Heart right ventricle (tissue), 16 donors: ENCODE measurements at regions not wholly inside any gene's neighbourhood (a gene's known extent, or its start where the extent isn't known, plus 50 kb on each side); places are given as distances from the start of the nearest gene placed in this dataset.

Experiments
- ATAC-seq, 8 donors: fragments of 200-7000 bp; cut with Tn5 transposase; one replicate each; pipeline ENCODE4 v1.9.1; 2020; ENCODE audit warnings: mild to moderate bottlenecking in 8 of 8, moderate library complexity in 8 of 8, moderate number of reproducible peaks in 1 of 8
- DNase-seq, 2 donors: peaks; one replicate each; pipeline ENCODE4 v3.0.0-alpha.2; 2020
- H3K27ac ChIP-seq, 10 donors: fragments of 200-600 bp; sonication (generic) in 2 of 10; one replicate each; pipeline versions ENCODE4 v1.5.0 to v1.8.0; 2020 to 2022; ENCODE audit warnings: mild to moderate bottlenecking in 3 of 10
- H3K27me3 ChIP-seq, 7 donors: fragments of 200-600 bp; one replicate each; pipeline ENCODE4 v1.8.0; 2021 to 2022; ENCODE audit warnings: mild to moderate bottlenecking in 2 of 7
- H3K36me3 ChIP-seq, 9 donors: fragments of 200-600 bp; sonication (generic) in 1 of 9; one replicate each; pipeline versions ENCODE4 v1.5.0 to v1.8.0; 2020 to 2022; ENCODE audit warnings: mild to moderate bottlenecking in 2 of 9
- H3K4me1 ChIP-seq, 9 donors: fragments of 200-600 bp; sonication (generic) in 1 of 9; one replicate each; pipeline versions ENCODE4 v1.5.0 to v1.8.0; 2020 to 2022; ENCODE audit warnings: mild to moderate bottlenecking in 4 of 9
- H3K4me3 ChIP-seq, 10 donors: fragments of 200-600 bp; sonication (generic) in 2 of 10; one replicate each; pipeline versions ENCODE4 v1.5.0 to v1.8.0; 2020 to 2022; ENCODE audit warnings: mild to moderate bottlenecking in 7 of 10, moderate library complexity in 2 of 10
- H3K9me3 ChIP-seq, 11 donors: fragments of 200-600 bp in 10 of 11; sonication (generic) in 2 of 11; one replicate each; pipeline versions ENCODE4 v1.5.0 to v1.8.0; 2013 to 2022; ENCODE audit warnings: mild to moderate bottlenecking in 2 of 11, control low read depth in 1 of 11, moderate library complexity in 1 of 11
- WGBS, 2 donors: extraction: QIAGEN DNeasy Blood & Tissue Kit; methylation state at CpG; one replicate each; pipeline ENCODE4 v1.1.7; 2013; ENCODE audit warnings: inconsistent platforms in 1 of 2; 5-methylcytosine and 5-hydroxymethylcytosine counted together
- intact Hi-C, 10 donors: fragments of 100-400 bp; cut with DNase I; formaldehyde crosslinking; loops; one replicate each; pipeline versions ENCODE4 v1.11.1 to v1.14.2; 2022
- TF ChIP-seq, protein P1 (sequence below), 9 donors: fragments of 200-600 bp; sonication (generic) in 2 of 9; IDR thresholded peaks; one replicate each; pipeline versions ENCODE4 v1.5.0 to v1.8.0; 2021 to 2022; ENCODE audit warnings: antibody characterized with exemption in 9 of 9, mild to moderate bottlenecking in 5 of 9, moderate library complexity in 1 of 9
- donor health status: Arrhythmogenic right ventricular cardiomyopathy.
- donor health status: ischemic (EF 13 %, LVEDD 7.1; RV severe dilation, severe dysfunction).
- donor health status: healthy with polysubstance abuse.
- donor health status: DM: no; HTN: yes; CAD: no.
- donor health status: DM: no; HTN: no; CAD: no.
- donor health status: ischemic (EF 25% LVEDD 6.9; RV normal size, moderate dysfunction).
- donor health status: ischemic (EF 25% LVEDD 5.7; RV mildly dilated, moderate dysfunction).
- donor health status: healthy.
- donor health status: DM: yes; HTN: yes; CAD: no.
- donor health status: Ischemic cardiomyopathy.
- donor health status: ischemic (EF 35%, LVEDD 5.7; RV mildly dilated, moderate dysfunction).
- donor health status: nonischemic (EF 11% LVEDD 7.7; RV severe dilation, severe dysfunction).
- donor health status: DM: yes; HTN: yes; CAD: no.
- donor health status: PGD.
- donor health status: ischemic (EF 29% LVEDD 5.4; RV normal size, mild dysfunction).
- donor health status: nonischemic (EF 23%, LVEDD 6.1; RV moderate dilation, normal function).

GRCh38 chrX:82912382-82912781, 595.7 kb upstream of the POU3F4 start:
- DNase-seq (no peak), ATAC-seq (no peak)
- WGBS, 2 donors: 36 to 43% methylated on average over 3 of the region's 3 CpGs
- no peaks in the 10 kb centered on the region for H3K9me3 ChIP-seq
- H3K4me1 ChIP-seq: no peaks in the 10 kb centered on the region
- no peak overlapping the region for H3K4me3 ChIP-seq
- intact Hi-C loops: no loop called here
- no peaks in the 10 kb centered on the region for H3K27me3 ChIP-seq
- H3K36me3 ChIP-seq: no peaks in the 10 kb centered on the region
- TF ChIP-seq, protein P1, sequence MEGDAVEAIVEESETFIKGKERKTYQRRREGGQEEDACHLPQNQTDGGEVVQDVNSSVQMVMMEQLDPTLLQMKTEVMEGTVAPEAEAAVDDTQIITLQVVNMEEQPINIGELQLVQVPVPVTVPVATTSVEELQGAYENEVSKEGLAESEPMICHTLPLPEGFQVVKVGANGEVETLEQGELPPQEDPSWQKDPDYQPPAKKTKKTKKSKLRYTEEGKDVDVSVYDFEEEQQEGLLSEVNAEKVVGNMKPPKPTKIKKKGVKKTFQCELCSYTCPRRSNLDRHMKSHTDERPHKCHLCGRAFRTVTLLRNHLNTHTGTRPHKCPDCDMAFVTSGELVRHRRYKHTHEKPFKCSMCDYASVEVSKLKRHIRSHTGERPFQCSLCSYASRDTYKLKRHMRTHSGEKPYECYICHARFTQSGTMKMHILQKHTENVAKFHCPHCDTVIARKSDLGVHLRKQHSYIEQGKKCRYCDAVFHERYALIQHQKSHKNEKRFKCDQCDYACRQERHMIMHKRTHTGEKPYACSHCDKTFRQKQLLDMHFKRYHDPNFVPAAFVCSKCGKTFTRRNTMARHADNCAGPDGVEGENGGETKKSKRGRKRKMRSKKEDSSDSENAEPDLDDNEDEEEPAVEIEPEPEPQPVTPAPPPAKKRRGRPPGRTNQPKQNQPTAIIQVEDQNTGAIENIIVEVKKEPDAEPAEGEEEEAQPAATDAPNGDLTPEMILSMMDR (IDR thresholded peaks at IDR 0.05): no peak
- no peak overlapping the region for H3K27ac ChIP-seq

GRCh38 chrX:82934980-82935379, 573.1 kb upstream of the POU3F4 start:
- Histone ChIP-seq H3K36me3 (no peaks in the 10 kb centered on the region), H3K4me1 (no peaks in the 10 kb centered on the region), H3K4me3 (no peak overlapping the region), H3K27ac (no peak overlapping the region), H3K9me3 (peaks cover 0 to 6% (median 0%) of the 10 kb centered on the region in 11 donors), H3K27me3 (no peaks in the 10 kb centered on the region)
- TF ChIP-seq, protein P1 (IDR thresholded peaks at IDR 0.05): no peak
- intact Hi-C loops: no loop called here
- DNase-seq (no peak), ATAC-seq (no peak)

GRCh38 chrX:82945332-82945731, 562.8 kb upstream of the POU3F4 start:
- Histone ChIP-seq H3K4me3 (no peak overlapping the region), H3K27me3 (no peaks in the 10 kb centered on the region), H3K36me3 (no peaks in the 10 kb centered on the region), H3K27ac (no peak overlapping the region), H3K9me3 (peaks cover 0 to 19% (median 0%) of the 10 kb centered on the region in 11 donors), H3K4me1 (no peaks in the 10 kb centered on the region)
- TF ChIP-seq, protein P1 (IDR thresholded peaks at IDR 0.05): no peak
- 70 to 75% methylated on average over 3 of the region's 3 CpGs for WGBS, 2 donors
- intact Hi-C loops: no loop called here
- DNase-seq (no peak), ATAC-seq (no peak)

GRCh38 chrX:82961129-82961528, 547.0 kb upstream of the POU3F4 start:
- no peak overlapping the region for H3K27ac ChIP-seq
- no peaks in the 10 kb centered on the region for H3K4me1 ChIP-seq
- TF ChIP-seq, protein P1 (IDR thresholded peaks at IDR 0.05): no peak
- H3K4me3 ChIP-seq: no peak overlapping the region
- intact Hi-C loops: no loop called here
- no peaks in the 10 kb centered on the region for H3K27me3 ChIP-seq
- H3K9me3 ChIP-seq: peaks cover 0 to 3% (median 0%) of the 10 kb centered on the region in 11 donors
- H3K36me3 ChIP-seq: no peaks in the 10 kb centered on the region
- ATAC-seq (no peak), DNase-seq (no peak)
- 23 to 26% methylated on average over 3 of the region's 3 CpGs for WGBS, 2 donors

GRCh38 chrX:82973646-82974045, 534.4 kb upstream of the POU3F4 start:
- intact Hi-C loops: no loop called here
- no peak overlapping the region for H3K4me3 ChIP-seq
- H3K36me3 ChIP-seq: no peaks in the 10 kb centered on the region
- DNase-seq (no peak), ATAC-seq (no peak)
- WGBS, 2 donors: 59 to 62% methylated on average over 2 of the region's 2 CpGs
- H3K27me3 ChIP-seq: peaks cover 0 to 3% (median 0%) of the 10 kb centered on the region in 7 donors
- TF ChIP-seq, protein P1 (IDR thresholded peaks at IDR 0.05): no peak
- H3K4me1 ChIP-seq: no peaks in the 10 kb centered on the region
- no peak overlapping the region for H3K27ac ChIP-seq
- no peaks in the 10 kb centered on the region for H3K9me3 ChIP-seq
